Left renal cortex interstitium (tissue), 4 donors: ENCODE measurements at regions not wholly inside any gene's neighbourhood (a gene's known extent, or its start where the extent isn't known, plus 50 kb on each side); places are given as distances from the start of the nearest gene placed in this dataset.
"Not testable (repeated sequence)": the region's sequence is repeated elsewhere in the genome, so short reads cannot be mapped to it uniquely, and the experiment has no call there.

Source experiments
- DNase-seq, 4 donors: peaks; one replicate each; pipeline ENCODE4 v3.0.0-alpha.2; 2013; ENCODE audit warnings: low read depth in 4 of 4, low spot score in 2 of 4, missing footprints in 1 of 4

DNA sequence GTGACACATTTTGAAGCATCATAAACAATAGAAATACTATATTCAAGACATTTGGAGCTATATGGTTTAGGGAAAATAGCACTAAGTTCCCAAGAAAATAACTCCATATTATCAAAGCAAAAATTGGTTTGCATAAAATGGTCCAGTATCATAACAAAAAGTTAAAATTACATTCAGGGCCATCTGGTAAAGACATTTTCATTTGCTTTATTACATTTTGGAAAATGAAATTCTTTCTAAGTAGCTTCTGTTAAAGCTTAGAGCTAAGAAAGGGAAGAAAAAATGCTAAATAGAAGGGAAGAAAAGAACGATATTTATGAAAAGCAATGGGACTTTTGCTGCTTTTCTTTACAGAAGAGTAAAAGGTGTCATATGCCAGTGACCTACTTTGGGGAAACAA is 155.4 kb upstream of the GOT2 start:
- no peak for DNase-seq

DNA sequence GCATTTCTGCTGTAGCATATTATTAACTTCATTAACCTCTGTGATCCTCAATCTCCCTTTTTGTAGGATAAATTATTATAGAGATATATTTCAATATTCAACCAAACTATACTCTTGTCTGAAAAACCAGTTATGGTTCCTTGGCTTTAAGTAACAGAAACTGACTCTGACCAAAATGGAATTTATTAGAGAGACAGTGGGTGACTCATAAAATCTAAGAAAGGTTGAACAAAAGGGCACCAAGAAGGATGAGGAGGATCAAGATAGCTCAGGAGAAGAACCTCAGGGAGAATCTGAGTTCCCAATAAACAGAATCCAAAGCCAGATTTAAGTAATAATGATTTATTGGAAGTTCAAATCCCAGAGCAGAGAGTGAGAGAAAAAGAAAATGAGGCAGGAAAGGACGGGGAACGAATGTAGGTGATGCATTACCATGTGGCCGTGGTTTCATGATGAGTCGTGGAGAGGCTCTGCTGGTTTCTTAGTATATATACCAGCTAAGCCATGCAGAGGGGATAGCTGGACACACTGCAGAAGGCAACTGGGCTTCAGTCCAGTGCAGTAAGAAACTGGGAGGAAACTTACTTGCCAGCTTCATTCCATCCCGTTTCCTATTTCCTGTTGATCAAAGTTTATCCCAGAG is 151.5 kb upstream of the GOT2 start:
- DNase-seq = no peak

DNA sequence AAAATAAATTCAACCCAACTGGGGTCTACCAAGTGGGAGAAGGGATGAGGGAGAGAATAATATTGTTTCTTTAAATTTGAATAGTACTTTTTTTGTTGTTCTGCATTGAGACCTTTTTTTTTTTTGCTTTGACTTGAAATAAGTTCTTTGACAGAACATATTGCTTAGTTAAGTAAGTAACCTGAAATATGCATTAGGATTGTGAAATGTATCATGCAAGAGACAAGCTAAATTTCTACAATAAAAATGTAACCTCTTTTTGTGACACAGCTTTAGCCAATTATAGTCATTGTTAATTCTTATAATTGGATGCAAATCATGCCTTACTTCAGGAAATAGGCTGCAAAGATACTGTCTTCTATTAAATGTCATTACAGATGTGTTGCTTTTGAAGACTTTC is 150.0 kb upstream of the GOT2 start:
- DNase-seq = no peak

DNA sequence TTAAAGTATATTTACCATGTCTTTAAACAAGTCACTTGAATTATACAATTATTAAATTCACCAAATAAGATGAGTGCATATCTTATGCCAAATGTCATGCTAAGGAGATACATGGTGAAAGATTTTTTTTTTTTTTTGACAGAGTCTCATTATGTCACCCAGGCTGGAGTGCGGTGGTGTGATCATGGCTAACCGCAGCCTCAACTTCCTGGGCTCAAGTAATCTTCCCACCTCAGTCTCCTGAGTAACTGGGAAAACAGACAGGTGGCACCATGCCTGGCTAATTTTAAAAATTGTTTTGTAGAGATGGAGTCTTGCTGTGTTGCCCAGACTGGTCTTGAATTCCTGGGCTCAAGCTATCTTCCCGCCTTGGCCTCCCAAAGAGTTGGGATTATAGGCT is 149.0 kb upstream of the GOT2 start:
- DNase-seq = no peak

DNA sequence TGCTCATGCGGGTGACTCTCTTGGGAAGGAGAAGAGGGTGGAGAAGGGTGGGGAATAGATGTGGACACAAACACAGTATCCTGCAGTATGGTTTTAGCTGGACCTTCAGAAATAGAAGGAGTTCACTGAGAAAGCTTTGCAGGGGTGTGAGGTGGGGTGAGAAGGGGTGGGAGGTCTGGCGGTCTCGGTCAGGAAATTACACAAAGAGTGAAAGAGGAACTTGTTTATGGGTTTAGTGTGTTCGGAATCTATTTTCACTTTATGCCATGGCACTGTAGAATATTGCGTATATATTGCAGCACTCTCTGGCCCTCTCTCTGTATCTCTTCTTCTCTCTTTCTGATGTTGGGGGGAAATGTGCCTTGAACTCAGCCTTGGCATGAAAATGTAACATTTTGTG is 148.2 kb upstream of the GOT2 start:
- DNase-seq = no peak

DNA sequence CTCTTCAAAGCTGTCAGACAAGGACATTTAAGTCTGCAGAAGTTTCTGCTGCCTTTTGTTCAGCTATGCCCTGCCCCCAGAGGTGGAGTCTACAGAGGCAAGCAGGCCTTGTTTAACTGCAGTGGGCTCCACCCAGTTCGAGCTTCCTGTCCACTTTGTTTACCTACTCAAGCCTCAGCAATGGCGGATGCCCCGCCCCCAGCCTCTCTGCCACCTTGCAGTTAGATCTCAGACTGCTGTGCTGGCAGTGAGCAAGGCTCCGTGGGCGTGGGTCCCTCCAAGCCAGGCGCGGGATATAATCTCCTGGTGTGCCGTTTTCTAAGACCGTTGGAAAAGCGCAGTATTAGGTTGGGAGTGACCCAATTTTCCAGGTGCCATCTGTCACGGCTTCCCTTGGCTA is 144.5 kb upstream of the GOT2 start:
- not testable (repeated sequence) for DNase-seq

DNA sequence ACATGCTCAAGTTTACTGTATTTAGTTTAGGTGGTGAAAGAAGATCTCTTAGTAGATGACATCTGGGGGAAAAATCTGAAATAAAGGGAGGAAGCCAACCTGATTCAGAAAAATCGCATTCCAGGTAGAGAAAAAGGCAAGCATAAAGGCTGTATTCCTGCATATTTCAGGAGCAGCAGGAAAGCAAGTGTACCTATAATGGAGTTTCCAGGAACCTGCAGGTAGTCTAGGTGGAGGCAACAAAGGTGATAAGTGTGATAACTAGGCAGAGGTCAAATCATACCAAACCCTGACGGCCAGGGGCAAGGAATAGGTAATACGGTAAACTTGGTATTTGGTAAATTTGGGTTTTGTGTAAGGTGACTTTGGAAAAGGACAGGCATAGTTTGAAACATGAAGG is 132.8 kb upstream of the GOT2 start:
- no peak for DNase-seq

DNA sequence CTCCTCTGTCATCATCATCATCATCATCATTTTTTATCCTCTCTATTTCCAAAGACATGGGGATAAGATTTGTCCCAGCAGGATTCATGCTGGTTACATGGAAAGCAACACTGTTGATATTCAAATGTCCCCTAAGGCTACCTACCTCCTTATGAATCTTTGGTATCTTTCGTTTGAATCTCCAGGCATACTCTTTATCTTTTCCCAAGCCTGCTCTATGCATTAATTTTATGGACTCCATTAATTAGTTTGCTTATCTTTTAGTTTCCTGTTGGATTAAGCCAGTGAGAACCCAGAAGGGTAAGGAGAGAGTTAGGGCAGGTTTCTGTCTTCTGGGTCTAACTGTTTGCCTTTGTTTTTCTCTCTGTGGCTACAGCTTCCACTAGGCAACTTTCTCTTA is 129.6 kb upstream of the GOT2 start:
- DNase-seq = no peak

DNA sequence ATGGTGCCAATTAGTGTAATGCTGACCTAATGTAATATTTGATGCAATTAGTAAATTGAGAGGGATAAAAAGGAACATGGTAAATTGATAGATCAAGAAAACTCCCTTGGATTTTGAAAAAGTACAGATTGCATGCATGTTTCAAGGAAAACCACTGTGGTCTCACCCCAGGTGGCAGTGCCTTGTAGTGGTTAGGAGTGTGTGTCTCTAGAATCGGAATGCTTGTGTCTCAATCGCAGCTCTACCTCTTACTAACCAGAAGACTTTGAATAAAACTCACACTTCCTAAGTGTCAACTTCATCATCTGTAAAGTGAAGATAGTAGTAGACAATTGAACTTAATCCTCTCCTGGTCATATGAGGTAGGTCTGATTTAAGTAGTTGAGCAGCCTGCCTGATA is 128.9 kb upstream of the GOT2 start:
- no peak for DNase-seq

DNA sequence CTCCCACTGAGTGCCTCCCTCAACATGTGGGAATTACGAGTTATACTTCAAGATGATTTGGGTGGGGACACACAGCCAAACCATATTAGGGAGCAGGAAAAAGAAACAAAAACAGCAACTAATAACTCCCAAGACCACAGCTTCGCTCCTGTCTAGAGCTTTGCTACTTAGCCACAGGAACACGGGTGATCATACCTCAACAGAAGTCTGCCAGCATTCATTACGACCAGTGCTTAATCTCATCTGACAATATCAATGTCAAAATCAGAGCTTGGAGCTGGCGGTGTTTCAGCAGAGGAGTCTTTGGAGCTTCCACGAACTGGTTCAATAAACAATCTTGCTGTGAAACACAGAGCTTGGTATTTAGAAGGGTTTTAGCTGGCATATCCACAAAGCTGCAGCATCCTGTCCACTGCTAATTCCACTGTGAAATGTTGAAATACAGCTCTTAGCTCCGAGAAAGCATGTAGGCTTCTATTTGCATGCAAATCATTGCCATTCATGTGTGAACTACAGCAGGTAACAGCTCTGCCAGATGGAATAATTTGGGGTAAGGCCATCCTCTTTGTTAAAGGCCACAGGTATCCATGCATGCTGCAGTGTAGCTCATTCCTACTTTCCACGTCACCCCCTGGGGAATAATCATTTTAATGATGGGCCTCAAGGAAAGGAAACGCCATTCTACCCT is 128.4 kb upstream of the GOT2 start:
- DNase-seq = no peak

DNA sequence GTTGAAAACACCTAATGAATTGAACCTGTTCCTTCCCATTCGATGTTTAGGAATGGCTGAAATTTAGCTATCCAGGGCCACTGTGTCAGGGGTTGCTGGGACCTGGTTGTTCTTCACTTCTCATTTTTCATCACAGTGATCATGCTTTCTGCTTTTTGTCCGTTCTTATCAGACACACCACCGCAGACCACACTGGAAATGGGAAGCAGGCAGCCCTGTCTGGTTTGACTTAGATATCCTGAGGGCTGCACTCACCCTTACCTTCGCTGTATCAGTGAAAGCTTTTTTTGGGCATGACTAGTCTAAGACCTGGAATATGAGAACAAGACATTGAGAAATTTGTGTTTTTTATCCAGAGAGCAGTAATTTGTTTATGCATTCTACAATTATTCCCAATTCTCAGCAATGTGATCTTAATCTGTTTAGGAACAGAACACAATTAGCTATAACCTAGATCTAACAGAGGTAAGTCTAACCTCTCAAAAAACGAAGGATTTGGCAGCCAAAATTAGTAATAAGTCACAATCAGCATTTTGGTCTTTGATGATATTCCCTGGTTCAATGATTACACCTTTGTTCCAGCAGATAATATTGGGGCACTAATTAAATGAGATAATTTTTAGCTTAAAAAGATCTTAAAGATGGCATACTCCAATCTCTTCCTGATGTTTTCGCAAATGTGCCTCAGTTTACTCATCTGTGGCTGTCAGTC is 126.0 kb upstream of the GOT2 start:
- DNase-seq = no peak

DNA sequence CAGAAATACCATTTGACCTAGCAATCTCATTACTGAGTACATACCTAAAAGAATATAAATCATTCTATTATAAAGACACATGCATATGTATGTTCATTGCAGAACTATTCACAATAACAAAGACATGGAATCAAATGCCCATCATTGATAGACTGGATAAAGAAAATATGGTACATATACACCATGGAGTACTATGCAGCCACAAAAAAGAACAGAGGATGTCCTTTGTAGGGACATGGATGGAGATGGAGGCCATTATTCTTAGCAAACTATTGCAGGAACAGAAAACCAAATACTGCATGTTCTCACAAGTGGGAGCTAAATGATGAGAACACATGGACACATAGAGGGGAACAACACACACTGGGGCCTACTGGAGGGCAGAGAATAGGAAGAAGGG is 124.5 kb upstream of the GOT2 start:
- not testable (repeated sequence) for DNase-seq

DNA sequence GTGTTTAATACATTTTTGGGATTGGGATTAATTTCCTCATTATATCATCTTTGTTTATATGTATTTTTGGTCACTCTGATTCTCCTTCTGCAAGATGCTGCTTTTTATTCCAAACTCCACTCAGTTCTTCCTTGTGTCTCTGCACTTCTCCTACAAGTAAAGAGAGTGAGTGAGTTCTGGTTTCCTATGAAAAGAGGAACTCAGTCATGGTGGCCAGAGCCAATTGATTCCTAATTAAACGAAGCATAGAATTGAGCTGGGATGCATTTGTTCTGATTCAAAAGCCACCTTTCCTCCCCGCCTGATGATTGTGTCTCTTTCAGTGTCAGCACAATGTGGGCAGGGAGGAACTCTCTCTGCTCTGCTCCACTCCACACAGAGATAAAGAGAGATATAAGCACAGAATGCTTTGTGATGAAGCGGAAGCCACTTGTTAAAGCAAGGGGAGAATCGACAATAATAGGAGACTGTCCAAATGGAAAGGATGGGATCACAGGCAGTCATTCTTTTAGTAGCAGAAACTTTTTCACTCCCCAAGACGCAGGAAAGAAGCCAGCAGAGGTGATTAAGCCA is 121.3 kb upstream of the GOT2 start:
- DNase-seq = no peak

DNA sequence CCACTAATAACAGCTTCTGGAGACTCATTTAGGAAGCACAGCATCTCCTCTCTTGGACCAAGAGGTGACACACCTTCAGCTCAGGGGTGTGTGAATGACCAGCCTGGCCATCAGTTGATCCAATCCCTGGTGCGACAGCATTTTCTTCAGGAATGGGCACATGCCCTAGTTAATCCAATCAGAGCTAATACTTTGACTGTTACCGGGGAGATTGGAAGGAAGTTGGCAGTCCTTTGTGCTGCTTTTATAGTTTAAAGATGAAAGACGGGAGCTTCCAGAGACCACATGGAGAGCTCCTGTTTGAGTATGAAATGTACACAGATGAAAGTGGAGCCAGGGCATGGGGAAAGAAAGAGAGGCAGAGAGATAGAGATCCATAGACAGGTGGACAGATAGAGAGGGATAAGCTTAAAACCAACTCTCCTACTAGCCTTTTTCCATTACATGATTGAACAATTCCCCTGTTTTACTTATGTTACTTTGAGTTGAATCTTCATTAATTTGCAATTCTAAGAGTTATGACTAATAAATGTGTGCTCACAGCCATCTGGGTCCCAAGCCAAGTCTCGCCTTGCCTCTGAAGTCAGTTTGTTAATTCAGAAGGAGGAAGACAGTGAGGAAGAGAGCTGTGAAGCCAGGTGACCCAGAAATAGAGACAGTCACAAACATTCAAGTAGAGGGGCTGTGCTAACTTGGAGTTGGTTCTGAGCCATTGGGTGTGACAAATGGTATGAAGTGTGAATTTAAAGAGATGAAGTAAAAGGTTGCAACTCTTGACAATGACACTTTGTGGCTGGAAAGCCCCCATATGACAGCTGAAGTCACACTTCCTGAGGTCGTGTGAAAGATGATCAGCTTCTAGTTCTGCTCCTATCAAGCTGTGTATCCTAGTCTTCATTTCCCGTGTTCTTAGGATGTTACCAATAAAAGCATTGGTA is 120.0 kb upstream of the GOT2 start:
- no peak for DNase-seq

DNA sequence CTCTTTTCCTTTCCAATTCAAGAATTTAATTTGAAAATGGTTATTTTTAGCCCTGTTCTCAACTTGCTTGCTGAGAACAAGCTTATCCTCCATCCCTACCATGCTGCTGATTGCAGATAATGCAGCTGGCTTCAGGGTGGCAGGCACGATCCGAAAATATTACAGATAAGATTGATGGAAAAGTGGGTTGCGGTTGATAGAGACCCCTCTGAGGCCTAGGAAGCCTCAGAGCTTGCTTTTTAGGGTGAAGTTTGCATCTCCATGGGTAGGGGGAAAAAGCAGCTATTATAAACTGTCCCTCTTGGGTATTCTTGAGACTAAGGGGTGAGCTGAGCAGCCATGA is 116.5 kb upstream of the GOT2 start:
- DNase-seq = no peak

DNA sequence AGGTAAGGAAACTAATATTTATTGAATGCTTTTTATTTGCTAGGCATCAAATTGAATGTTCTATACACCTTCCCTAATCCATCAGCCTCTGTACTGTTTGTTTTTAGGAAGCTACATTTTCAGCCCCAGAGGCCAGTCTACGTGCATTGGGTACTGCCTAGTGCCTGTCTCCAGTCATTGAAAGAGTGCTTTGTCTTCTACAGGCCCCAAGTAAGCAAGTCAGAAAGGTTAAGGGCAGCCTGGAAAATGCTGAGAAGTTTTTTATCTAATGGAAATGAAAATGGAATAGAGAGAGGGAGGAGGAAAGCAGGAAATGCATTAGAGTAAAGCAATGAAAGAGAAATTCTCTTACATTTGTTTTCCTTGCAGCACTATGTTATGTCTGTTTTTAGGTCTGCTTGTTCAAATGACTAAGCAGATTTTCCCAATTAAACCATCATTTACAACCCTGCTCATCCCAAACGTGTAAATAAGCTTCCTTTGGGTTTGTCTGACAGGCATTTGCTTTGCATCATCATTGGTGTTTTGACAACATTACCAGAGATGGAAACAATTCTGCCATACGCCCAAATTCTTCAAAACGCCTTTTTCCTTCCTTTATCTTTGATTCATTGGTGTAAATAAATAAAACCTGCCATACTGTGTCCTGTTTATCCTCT is 116.0 kb upstream of the GOT2 start:
- DNase-seq = no peak

DNA sequence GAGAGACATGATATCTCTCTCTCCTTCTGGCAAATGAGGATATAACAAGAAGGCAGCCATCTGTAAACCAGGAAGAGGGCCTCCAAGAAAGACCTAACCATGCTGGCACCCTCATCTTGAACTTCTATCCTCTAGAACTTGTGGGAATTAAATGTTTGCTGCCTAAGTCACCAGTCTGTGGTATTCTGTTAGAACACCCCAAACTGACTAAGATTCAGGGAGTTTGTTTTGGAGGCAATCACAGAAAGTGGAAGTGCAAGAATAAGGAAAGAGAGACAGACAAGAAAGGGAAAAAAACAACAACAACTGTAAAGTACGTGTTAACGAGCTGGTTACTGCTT is 114.5 kb upstream of the GOT2 start:
- no peak for DNase-seq

DNA sequence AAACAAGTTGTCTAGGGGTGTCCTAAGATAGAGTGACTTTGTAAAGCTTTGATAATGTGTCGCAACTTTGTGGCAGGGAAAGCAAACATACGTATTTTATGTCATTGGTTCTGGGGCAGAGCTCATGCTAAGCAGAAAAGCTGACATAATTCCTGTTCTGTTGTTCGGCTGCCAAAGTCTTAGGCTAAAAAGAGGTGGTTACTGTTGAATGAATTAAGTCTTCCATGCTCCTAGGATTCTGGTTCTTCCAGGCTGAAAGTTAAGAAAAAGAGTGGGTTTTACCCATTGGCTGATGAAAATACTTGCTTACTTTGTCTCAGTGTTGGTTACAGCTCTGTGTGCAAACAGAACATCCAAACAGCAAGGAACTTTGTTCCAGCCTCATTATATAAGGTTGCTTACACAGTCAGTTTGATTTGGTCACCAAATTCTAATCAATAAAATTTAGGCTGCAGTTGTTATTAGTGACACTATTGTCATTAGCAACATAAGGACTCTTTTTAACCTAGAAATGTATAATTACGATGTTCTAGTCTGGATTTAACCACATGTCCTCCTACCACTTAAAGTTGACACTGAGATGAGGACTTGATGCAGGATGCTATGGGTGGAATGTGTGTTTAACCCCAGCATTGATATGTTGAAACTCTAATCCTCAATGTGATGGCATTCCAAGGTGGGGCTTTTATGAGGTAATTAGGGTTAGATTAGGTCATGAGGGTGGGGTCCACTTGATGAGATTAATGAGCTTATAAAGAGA is 114.0 kb upstream of the GOT2 start:
- DNase-seq = no peak

DNA sequence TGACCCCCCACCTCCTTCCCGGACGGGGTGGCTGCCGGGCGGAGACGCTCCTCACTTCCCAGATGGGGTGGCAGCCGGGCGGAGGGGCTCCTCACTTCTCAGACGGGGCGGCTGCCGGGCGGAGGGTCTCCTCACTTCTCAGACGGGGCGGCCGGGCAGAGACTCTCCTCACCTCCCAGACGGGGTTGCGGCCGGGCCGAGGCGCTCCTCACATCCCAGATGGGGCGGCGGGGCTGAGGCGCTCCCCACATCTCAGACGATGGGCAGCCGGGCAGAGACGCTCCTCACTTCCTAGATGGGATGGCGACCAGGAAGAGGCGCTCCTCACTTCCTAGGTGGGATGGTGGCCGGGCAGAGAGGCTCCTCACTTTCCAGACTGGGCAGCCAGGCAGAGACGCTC is 112.1 kb upstream of the GOT2 start:
- not testable (repeated sequence) for DNase-seq

DNA sequence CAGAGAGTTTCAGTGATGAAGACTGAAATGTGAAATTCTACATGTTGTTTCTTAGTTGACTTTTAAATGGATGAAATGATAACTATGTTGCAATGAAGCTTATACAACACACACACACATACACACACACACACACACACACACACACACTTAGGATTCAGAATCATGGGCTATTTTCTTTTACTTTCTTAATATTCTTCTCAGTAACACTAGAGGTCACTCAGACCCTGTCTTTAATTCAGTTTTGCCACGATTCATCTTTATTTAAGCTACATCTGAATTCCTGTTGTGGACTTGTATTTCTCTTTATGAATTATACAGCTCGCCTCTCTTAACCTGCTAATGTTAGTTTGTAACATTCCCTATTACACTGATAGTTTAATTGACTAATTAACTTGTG is 109.6 kb upstream of the GOT2 start:
- DNase-seq = no peak
